Skeletal muscle satellite cell (primary cell): ENCODE measurements at regions not wholly inside any gene's neighbourhood (a gene's known extent, or its start where the extent isn't known, plus 50 kb on each side); places are given as distances from the start of the nearest gene placed in this dataset.

ENCODE experiments used
- H3K27me3 ChIP-seq: 2 replicates; pipeline ENCODE4 v1.7.0; 2013; ENCODE audit warnings: low read length; ENCODE audit not compliant: control insufficient read depth, insufficient read depth
- H3K36me3 ChIP-seq: 2 replicates; pipeline ENCODE4 v1.7.0; 2013; ENCODE audit warnings: mild to moderate bottlenecking, control low read depth, low read length; ENCODE audit not compliant: insufficient read depth
- H3K4me1 ChIP-seq: 2 replicates; pipeline ENCODE4 v1.7.0; 2013; ENCODE audit warnings: low read length; ENCODE audit not compliant: control insufficient read depth, insufficient read depth
- H3K4me2 ChIP-seq: 2 replicates; pipeline ENCODE4 v1.7.0; 2013; ENCODE audit warnings: mild to moderate bottlenecking, low read length
- H3K4me3 ChIP-seq: 2 replicates; pipeline ENCODE4 v1.7.0; 2013; ENCODE audit warnings: low read length
- H3K9ac ChIP-seq: 2 replicates; pipeline ENCODE4 v1.7.0; 2013; ENCODE audit warnings: mild to moderate bottlenecking, low read depth, low read length, moderate library complexity
- H3K9me3 ChIP-seq: replicated peaks from 2 replicates; pipeline ENCODE4 v1.7.0; 2013; ENCODE audit warnings: mild to moderate bottlenecking, control low read depth, low read length

DNA sequence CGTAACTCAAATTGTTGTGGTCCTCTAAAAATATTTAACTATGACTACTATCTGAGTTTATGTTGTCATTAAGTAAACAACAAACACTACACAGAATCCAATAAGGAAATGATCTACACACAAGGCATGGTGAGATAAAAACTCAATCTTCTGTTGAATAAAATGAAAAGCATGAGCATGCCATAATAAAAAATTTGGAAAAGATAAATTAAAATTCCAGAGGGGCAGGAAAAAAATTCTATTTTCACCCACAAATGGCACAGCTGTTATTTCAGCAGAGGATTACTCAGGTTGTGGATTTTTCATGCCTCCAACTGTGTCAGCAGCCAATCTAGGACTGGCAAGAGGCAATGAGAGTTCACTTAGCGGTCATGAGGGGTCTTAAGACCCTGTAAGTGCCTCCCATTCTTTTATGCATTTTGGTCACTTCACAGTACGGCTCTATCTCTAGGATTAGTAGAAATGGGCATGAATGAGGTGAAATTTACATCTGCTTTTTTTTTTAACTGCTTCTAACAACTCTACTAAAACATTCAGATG, 639.8 kb upstream of the DIPK2B start:
- peak overlapping the region; percentile 50 for H3K9ac ChIP-seq
- peaks cover 18% of the 10 kb centered on the region for H3K36me3 ChIP-seq
- no peaks in the 10 kb centered on the region for H3K27me3 ChIP-seq
- H3K4me3 ChIP-seq = no peak overlapping the region
- peak overlapping the region; percentile 28 for H3K4me2 ChIP-seq
- H3K4me1 ChIP-seq = peaks cover 35% of the 10 kb centered on the region
- no peaks in the 10 kb centered on the region for H3K9me3 ChIP-seq

DNA sequence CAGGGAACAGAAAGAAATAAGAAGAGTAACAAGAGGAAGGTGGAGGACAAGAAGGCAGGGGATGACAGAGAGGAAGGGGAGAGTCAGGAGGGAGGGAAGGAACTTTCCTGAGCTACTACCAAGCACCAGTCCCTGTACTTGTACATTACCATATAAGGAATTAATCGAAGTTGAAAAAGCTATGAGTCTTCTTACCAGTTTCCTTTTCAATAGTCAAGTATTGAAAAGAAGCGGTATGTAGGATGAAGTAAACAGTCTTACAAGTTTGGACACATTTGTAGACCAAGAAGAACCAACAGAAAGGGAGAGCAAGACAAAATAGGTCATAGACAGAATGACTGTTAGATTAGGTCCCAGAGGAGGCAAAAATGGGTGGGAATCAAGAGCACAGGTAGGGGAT, 629.7 kb upstream of the DIPK2B start:
- H3K4me3 ChIP-seq = no peak overlapping the region
- H3K36me3 ChIP-seq = peaks cover 13% of the 10 kb centered on the region
- no peaks in the 10 kb centered on the region for H3K4me1 ChIP-seq
- no peak overlapping the region for H3K9ac ChIP-seq
- H3K27me3 ChIP-seq = peaks cover 3% of the 10 kb centered on the region
- H3K4me2 ChIP-seq = no peak overlapping the region
- no peaks in the 10 kb centered on the region for H3K9me3 ChIP-seq

DNA sequence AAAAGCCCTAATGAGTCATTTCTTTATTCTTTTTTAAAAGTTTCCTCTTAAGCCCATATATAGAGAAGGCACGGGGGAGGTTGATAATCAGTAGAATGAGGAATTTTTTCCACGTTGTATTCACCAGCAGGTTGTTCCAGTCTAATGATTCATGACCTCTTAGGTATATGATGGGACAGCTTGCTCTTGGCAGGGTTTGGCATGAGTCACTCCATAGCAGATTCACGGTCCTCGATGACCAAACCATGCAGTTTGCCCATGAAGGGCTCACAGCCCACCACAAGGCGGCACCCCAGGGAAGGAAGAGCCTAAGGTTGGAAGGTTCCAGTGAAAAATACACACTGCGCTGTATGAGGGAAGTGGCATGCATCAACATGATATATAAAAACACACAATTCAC, 623.8 kb upstream of the DIPK2B start:
- Histone ChIP-seq H3K9ac (no peak overlapping the region), H3K9me3 (no peaks in the 10 kb centered on the region), H3K4me1 (peaks cover 15% of the 10 kb centered on the region), H3K4me2 (no peak overlapping the region), H3K4me3 (no peak overlapping the region), H3K36me3 (no peaks in the 10 kb centered on the region), H3K27me3 (no peaks in the 10 kb centered on the region)

GRCh38 chrX:45823536-45823935, 622.9 kb upstream of the DIPK2B start:
- Histone ChIP-seq H3K9me3 (no peaks in the 10 kb centered on the region), H3K36me3 (no peaks in the 10 kb centered on the region)

GRCh38 chrX:45822124-45822523, 621.4 kb upstream of the DIPK2B start:
- H3K27me3 ChIP-seq = no peaks in the 10 kb centered on the region
- no peak overlapping the region for H3K9ac ChIP-seq
- no peak overlapping the region for H3K4me3 ChIP-seq
- no peaks in the 10 kb centered on the region for H3K36me3 ChIP-seq
- peaks cover 15% of the 10 kb centered on the region for H3K4me1 ChIP-seq
- no peaks in the 10 kb centered on the region for H3K9me3 ChIP-seq
- no peak overlapping the region for H3K4me2 ChIP-seq

More at GRCh38 chrX:45823536-45823935, 622.9 kb upstream of the DIPK2B start:
- H3K9ac ChIP-seq = no peak overlapping the region
- H3K4me1 ChIP-seq = peaks cover 15% of the 10 kb centered on the region
- no peak overlapping the region for H3K4me2 ChIP-seq
- H3K4me3 ChIP-seq = no peak overlapping the region
- H3K27me3 ChIP-seq = no peaks in the 10 kb centered on the region

DNA sequence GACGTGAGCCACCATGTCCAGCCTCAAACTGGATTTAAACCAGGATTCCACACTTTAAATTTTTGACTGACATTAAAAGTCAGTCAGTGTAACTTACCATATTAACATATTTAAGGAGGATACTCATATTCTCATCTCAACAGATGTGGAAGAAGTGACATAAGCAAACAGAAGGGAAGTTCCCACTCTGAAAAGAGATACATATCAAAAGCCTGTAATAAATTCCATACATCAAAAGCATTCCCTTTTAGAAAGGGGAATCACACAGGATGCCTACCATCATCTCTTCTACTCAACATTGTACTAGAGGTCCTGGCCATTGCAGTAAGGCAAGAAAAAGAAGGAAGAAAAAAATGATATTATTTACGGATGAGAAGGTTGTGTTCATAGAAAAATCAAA, 618.2 kb upstream of the DIPK2B start:
- peaks cover 6% of the 10 kb centered on the region for H3K4me1 ChIP-seq
- no peak overlapping the region for H3K9ac ChIP-seq
- H3K27me3 ChIP-seq = no peaks in the 10 kb centered on the region
- no peak overlapping the region for H3K4me2 ChIP-seq
- no peaks in the 10 kb centered on the region for H3K36me3 ChIP-seq
- no peaks in the 10 kb centered on the region for H3K9me3 ChIP-seq
- no peak overlapping the region for H3K4me3 ChIP-seq

- H3K4me2 ChIP-seq = no peak overlapping the region
- no peak overlapping the region for H3K9ac ChIP-seq
- peaks cover 3% of the 10 kb centered on the region for H3K4me1 ChIP-seq
- no peak overlapping the region for H3K4me3 ChIP-seq
- no peaks in the 10 kb centered on the region for H3K27me3 ChIP-seq
- H3K36me3 ChIP-seq = no peaks in the 10 kb centered on the region
- H3K9me3 ChIP-seq = no peaks in the 10 kb centered on the region
Measured at GRCh38 chrX:45815441-45815840, 614.8 kb upstream of the DIPK2B start.

- peaks cover 37% of the 10 kb centered on the region for H3K4me1 ChIP-seq
- H3K9ac ChIP-seq = no peak overlapping the region
- no peaks in the 10 kb centered on the region for H3K9me3 ChIP-seq
Measured at GRCh38 chrX:45811326-45811725, 610.6 kb upstream of the DIPK2B start.

DNA sequence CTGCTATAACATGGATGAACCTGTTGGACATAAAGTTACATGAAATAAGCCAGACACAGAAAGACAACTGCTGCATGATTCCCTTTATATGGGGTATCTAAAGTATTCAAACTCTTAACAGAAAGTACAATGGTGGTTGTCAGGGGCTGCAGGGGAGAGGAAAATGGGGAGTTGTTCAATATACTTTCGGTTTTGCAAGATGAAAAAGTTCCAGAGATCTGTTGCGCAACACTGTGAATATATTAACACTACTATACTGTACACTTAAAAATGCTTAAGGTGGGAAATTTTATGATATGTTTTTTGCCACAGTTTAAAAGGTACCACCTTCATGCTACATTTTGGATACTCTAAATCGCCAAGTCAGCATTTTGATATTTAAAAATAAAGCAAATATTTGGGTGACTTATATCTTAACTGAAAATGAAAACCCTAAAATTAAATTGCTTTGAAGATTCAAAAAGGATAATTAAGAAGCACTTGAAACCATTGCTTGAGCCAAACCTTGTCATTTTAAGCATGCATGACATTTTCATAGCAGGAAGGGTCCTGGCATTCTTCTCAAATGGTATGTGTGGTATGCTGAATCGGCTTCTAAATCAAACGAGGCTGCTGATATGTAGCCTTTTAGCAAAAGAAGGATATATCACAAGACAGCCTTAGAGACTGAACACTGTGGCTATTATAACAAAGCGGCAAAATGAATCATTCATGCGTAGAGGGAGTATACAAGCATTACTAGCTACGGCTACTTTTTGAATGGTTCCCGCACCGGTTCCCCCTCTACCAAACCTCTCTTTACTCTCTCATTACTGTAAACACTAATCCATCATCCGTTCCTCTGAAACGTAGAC, 607.1 kb upstream of the DIPK2B start:
- H3K4me3 ChIP-seq = peak overlapping the region; percentile 48
- H3K9me3 ChIP-seq = no peaks in the 10 kb centered on the region
- peak overlapping the region; percentile 88 for H3K9ac ChIP-seq
- H3K27me3 ChIP-seq = no peaks in the 10 kb centered on the region
- peaks cover 61% of the 10 kb centered on the region for H3K4me1 ChIP-seq
- H3K36me3 ChIP-seq = no peaks in the 10 kb centered on the region
- peak overlapping the region; percentile 75 for H3K4me2 ChIP-seq

More at GRCh38 chrX:45811326-45811725, 610.6 kb upstream of the DIPK2B start:
- Histone ChIP-seq H3K4me2 (no peak overlapping the region), H3K27me3 (no peaks in the 10 kb centered on the region), H3K4me3 (no peak overlapping the region), H3K36me3 (no peaks in the 10 kb centered on the region)

- peaks cover 71% of the 10 kb centered on the region for H3K4me1 ChIP-seq
- H3K9me3 ChIP-seq = no peaks in the 10 kb centered on the region
- H3K9ac ChIP-seq = peak overlapping the region; percentile 88
- no peaks in the 10 kb centered on the region for H3K27me3 ChIP-seq
- peak overlapping the region; percentile 75 for H3K4me2 ChIP-seq
- no peaks in the 10 kb centered on the region for H3K36me3 ChIP-seq
- peak overlapping the region; percentile 50 for H3K4me3 ChIP-seq
Measured at GRCh38 chrX:45806410-45807121, 605.9 kb upstream of the DIPK2B start.

- H3K4me3 ChIP-seq = no peak overlapping the region
- no peaks in the 10 kb centered on the region for H3K36me3 ChIP-seq
- no peaks in the 10 kb centered on the region for H3K9me3 ChIP-seq
- H3K27me3 ChIP-seq = no peaks in the 10 kb centered on the region
- H3K9ac ChIP-seq = peak overlapping the region; percentile 25
- peaks cover 75% of the 10 kb centered on the region for H3K4me1 ChIP-seq
- H3K4me2 ChIP-seq = peak overlapping the region; percentile 27
Measured at GRCh38 chrX:45804276-45804675, 603.6 kb upstream of the DIPK2B start.
